Osteocyte (in vitro differentiated cells): ENCODE measurements at regions not wholly inside any gene's neighbourhood (a gene's known extent, or its start where the extent isn't known, plus 50 kb on each side); places are given as distances from the start of the nearest gene placed in this dataset.
"Not testable (repeated sequence)": the region's sequence is repeated elsewhere in the genome, so short reads cannot be mapped to it uniquely, and the experiment has no call there.

Experiments used
- DNase-seq: peaks from one replicate; pipeline ENCODE4 v3.0.0; 2021; ENCODE audit warnings: mixed read lengths; ENCODE audit not compliant: unreplicated experiment; ENCODE audit errors: extremely low spot score
- H3K27ac Mint-ChIP-seq: one replicate; pipeline ENCODE4 v1.8.0; 2021; ENCODE audit warnings: mild to moderate bottlenecking, mixed read lengths; ENCODE audit not compliant: unreplicated experiment
- H3K27me3 Mint-ChIP-seq: one replicate; pipeline ENCODE4 v1.8.0; 2021; ENCODE audit warnings: mixed read lengths; ENCODE audit not compliant: unreplicated experiment
- H3K36me3 Mint-ChIP-seq: one replicate; pipeline ENCODE4 v1.8.0; 2021; ENCODE audit warnings: mixed read lengths; ENCODE audit not compliant: unreplicated experiment
- H3K4me1 Mint-ChIP-seq: one replicate; pipeline ENCODE4 v1.8.0; 2021; ENCODE audit warnings: mixed read lengths; ENCODE audit not compliant: unreplicated experiment
- H3K4me3 Mint-ChIP-seq: one replicate; pipeline ENCODE4 v1.8.0; 2021; ENCODE audit warnings: mild to moderate bottlenecking, moderate library complexity, mixed read lengths; ENCODE audit not compliant: unreplicated experiment
- H3K9me3 Mint-ChIP-seq: one replicate; pipeline ENCODE4 v1.8.0; 2021; ENCODE audit warnings: mixed read lengths; ENCODE audit not compliant: unreplicated experiment
- CTCF ChIP-seq: fragments of 200-600 bp; sonication (generic); IDR thresholded peaks from 2 replicates; pipeline ENCODE4 v1.5.0; 2021; ENCODE audit warnings: antibody characterized with exemption, mild to moderate bottlenecking, moderate library complexity

GRCh38 chr13:34383728-34384127 lies 558.3 kb upstream of the NBEA start:
- H3K9me3 Mint-ChIP-seq, result no peaks in the 10 kb centered on the region
- peaks cover 4% of the 10 kb centered on the region for H3K4me1 Mint-ChIP-seq
- peaks cover 29% of the 10 kb centered on the region for H3K27me3 Mint-ChIP-seq
- H3K4me3 Mint-ChIP-seq, result no peak overlapping the region
- H3K27ac Mint-ChIP-seq, result no peak overlapping the region
- TF ChIP-seq CTCF, result no peak
- peaks cover under 1% of the 10 kb centered on the region for H3K36me3 Mint-ChIP-seq
- DNase-seq, result no peak

GRCh38 chr13:34386229-34386628 lies 555.8 kb upstream of the NBEA start:
- not testable (repeated sequence) for H3K9me3 Mint-ChIP-seq, H3K4me3 Mint-ChIP-seq, H3K36me3 Mint-ChIP-seq, H3K27ac Mint-ChIP-seq, DNase-seq
- Mint-ChIP-seq H3K4me1 (peaks cover 18% of the 10 kb centered on the region), H3K27me3 (peaks cover 35% of the 10 kb centered on the region)

- Mint-ChIP-seq H3K36me3 (peaks cover 4% of the 10 kb centered on the region), H3K27ac (no peak overlapping the region), H3K4me3 (no peak overlapping the region), H3K9me3 (peaks cover 8% of the 10 kb centered on the region), H3K4me1 (peaks cover 25% of the 10 kb centered on the region), H3K27me3 (peaks cover 16% of the 10 kb centered on the region)
- no peak for DNase-seq
- no peak for TF ChIP-seq CTCF
Observed at GRCh38 chr13:34391076-34391475, 551.0 kb upstream of the NBEA start.

- peaks cover 3% of the 10 kb centered on the region for H3K4me1 Mint-ChIP-seq
- no peak for DNase-seq
- H3K27me3 Mint-ChIP-seq, result no peaks in the 10 kb centered on the region
- TF ChIP-seq CTCF, result no peak
- peaks cover 13% of the 10 kb centered on the region for H3K9me3 Mint-ChIP-seq
- peaks cover 2% of the 10 kb centered on the region for H3K36me3 Mint-ChIP-seq
- no peak overlapping the region for H3K4me3 Mint-ChIP-seq
- H3K27ac Mint-ChIP-seq, result no peak overlapping the region
Observed at GRCh38 chr13:34401696-34402095, 540.4 kb upstream of the NBEA start.

GRCh38 chr13:34405410-34406181 lies 536.5 kb upstream of the NBEA start:
- Mint-ChIP-seq H3K9me3 (no peaks in the 10 kb centered on the region), H3K4me3 (no peak overlapping the region), H3K36me3 (no peaks in the 10 kb centered on the region), H3K27ac (no peak overlapping the region), H3K27me3 (peaks cover 2% of the 10 kb centered on the region), H3K4me1 (peaks cover 3% of the 10 kb centered on the region)
- no peak for TF ChIP-seq CTCF
- no peak for DNase-seq
